Type B pancreatic cell (in vitro differentiated cells): ENCODE measurements at regions not wholly inside any gene's neighbourhood (a gene's known extent, or its start where the extent isn't known, plus 50 kb on each side); places are given as distances from the start of the nearest gene placed in this dataset.
A peak's percentile ranks its signal among the peaks of the same experiment; 100 is the strongest.

Experiments
- DNase-seq: peaks from one replicate; pipeline ENCODE4 v3.0.0; 2021; ENCODE audit warnings: mixed read lengths; ENCODE audit not compliant: unreplicated experiment; ENCODE audit errors: extremely low spot score
- H3K27ac Mint-ChIP-seq: 2 replicates; pipeline ENCODE4 v1.8.0; 2021; ENCODE audit warnings: mild to moderate bottlenecking, mixed read lengths
- H3K27me3 Mint-ChIP-seq: 2 replicates; pipeline ENCODE4 v1.8.0; 2021; ENCODE audit warnings: mixed read lengths
- H3K36me3 Mint-ChIP-seq: 2 replicates; pipeline ENCODE4 v1.8.0; 2021; ENCODE audit warnings: mixed read lengths
- H3K4me1 Mint-ChIP-seq: one replicate; pipeline ENCODE4 v1.8.0; 2021; ENCODE audit warnings: mixed read lengths; ENCODE audit not compliant: unreplicated experiment
- H3K4me3 Mint-ChIP-seq: 2 replicates; pipeline ENCODE4 v1.8.0; 2021; ENCODE audit warnings: mild to moderate bottlenecking, mixed read lengths
- H3K9me3 Mint-ChIP-seq: 2 replicates; pipeline ENCODE4 v1.8.0; 2021; ENCODE audit warnings: mixed read lengths
- CTCF ChIP-seq: fragments of 200-600 bp; sonication (generic); conservative IDR thresholded peaks from 2 replicates; pipeline ENCODE4 v1.5.0; 2021; ENCODE audit warnings: antibody characterized with exemption, mild to moderate bottlenecking

- no peaks in the 10 kb centered on the region for H3K36me3 Mint-ChIP-seq
- TF ChIP-seq CTCF: no peak
- peaks cover 5% of the 10 kb centered on the region for H3K9me3 Mint-ChIP-seq
- no peak for DNase-seq
- H3K4me3 Mint-ChIP-seq: peak overlapping the region; percentile 14
- peaks cover 4% of the 10 kb centered on the region for H3K4me1 Mint-ChIP-seq
- peak overlapping the region; percentile 62 for H3K27ac Mint-ChIP-seq
- no peaks in the 10 kb centered on the region for H3K27me3 Mint-ChIP-seq
Observed at GRCh38 chr7:85509476-85509875, 322.6 kb upstream of the SEMA3D start.

GRCh38 chr7:85508642-85509410 is 322.0 kb upstream of the SEMA3D start:
- no peak for DNase-seq
- no peaks in the 10 kb centered on the region for H3K27me3 Mint-ChIP-seq
- no peak overlapping the region for H3K4me3 Mint-ChIP-seq
- peaks cover 5% of the 10 kb centered on the region for H3K9me3 Mint-ChIP-seq
- H3K36me3 Mint-ChIP-seq: no peaks in the 10 kb centered on the region
- peaks cover 4% of the 10 kb centered on the region for H3K4me1 Mint-ChIP-seq
- peak overlapping the region; percentile 62 for H3K27ac Mint-ChIP-seq
- no peak for TF ChIP-seq CTCF

- Mint-ChIP-seq H3K36me3 (no peaks in the 10 kb centered on the region), H3K9me3 (no peaks in the 10 kb centered on the region), H3K4me1 (peaks cover 3% of the 10 kb centered on the region), H3K27me3 (no peaks in the 10 kb centered on the region), H3K4me3 (no peak overlapping the region), H3K27ac (no peak overlapping the region)
- no peak for DNase-seq
- TF ChIP-seq CTCF: no peak
Observed at GRCh38 chr7:85498031-85498430, 311.2 kb upstream of the SEMA3D start.

- no peaks in the 10 kb centered on the region for H3K4me1 Mint-ChIP-seq
- no peak for TF ChIP-seq CTCF
- peaks cover 5% of the 10 kb centered on the region for H3K9me3 Mint-ChIP-seq
- no peak overlapping the region for H3K4me3 Mint-ChIP-seq
- no peaks in the 10 kb centered on the region for H3K36me3 Mint-ChIP-seq
- H3K27ac Mint-ChIP-seq: no peak overlapping the region
- no peaks in the 10 kb centered on the region for H3K27me3 Mint-ChIP-seq
- no peak for DNase-seq
Observed at GRCh38 chr7:85489498-85489897, 302.6 kb upstream of the SEMA3D start.

- H3K9me3 Mint-ChIP-seq: peaks cover 5% of the 10 kb centered on the region
- H3K4me1 Mint-ChIP-seq: no peaks in the 10 kb centered on the region
- H3K4me3 Mint-ChIP-seq: no peak overlapping the region
- DNase-seq: no peak
- no peak for TF ChIP-seq CTCF
- no peaks in the 10 kb centered on the region for H3K27me3 Mint-ChIP-seq
- no peak overlapping the region for H3K27ac Mint-ChIP-seq
- H3K36me3 Mint-ChIP-seq: no peaks in the 10 kb centered on the region
Observed at GRCh38 chr7:85488406-85488805, 301.6 kb upstream of the SEMA3D start.
